SK-N-SH treated with all-trans-retinoic acid at 6 μM for 48 hours (cell line): ENCODE measurements at regions not wholly inside any gene's neighbourhood (a gene's known extent, or its start where the extent isn't known, plus 50 kb on each side); places are given as distances from the start of the nearest gene placed in this dataset.

Source experiments
- ATAC-seq: fragments of 200-7000 bp; cut with Tn5 transposase; 3 replicates; pipeline ENCODE4 v1.9.1; 2020; ENCODE audit warnings: mild to moderate bottlenecking, moderate library complexity
- ARNTL ChIP-seq: fragments of 450-650 bp; formaldehyde crosslinking; IDR thresholded peaks from 2 replicates; pipeline ENCODE4 v1.5.0; 2020; ENCODE audit warnings: low read depth, mild to moderate bottlenecking, moderate library complexity, borderline replicate concordance
- CREB5 ChIP-seq: fragments of 250-450 bp; sonication (Bioruptor Pico); IDR thresholded peaks from 2 replicates; pipeline ENCODE4 v1.5.1; 2020; ENCODE audit warnings: low read depth, mild to moderate bottlenecking, moderate library complexity
- CSDC2 ChIP-seq: fragments of 250-450 bp; sonication (Bioruptor Pico); IDR thresholded peaks from 2 replicates; pipeline ENCODE4 v1.5.0; 2020; ENCODE audit warnings: mild to moderate bottlenecking, moderate library complexity
- CSRNP3 ChIP-seq: fragments of 250-450 bp; sonication (Bioruptor Pico); IDR thresholded peaks from 2 replicates; pipeline ENCODE4 v1.5.1; 2021; ENCODE audit warnings: mild to moderate bottlenecking, moderate library complexity
- ESRRG ChIP-seq: fragments of 250-450 bp; sonication (Bioruptor Pico); IDR thresholded peaks from 2 replicates; pipeline ENCODE4 v1.6.1; 2021; ENCODE audit warnings: mild to moderate bottlenecking
- GLIS3 ChIP-seq: fragments of 250-450 bp; sonication (Bioruptor Pico); IDR thresholded peaks from 2 replicates; pipeline ENCODE4 v1.5.0; 2020; ENCODE audit warnings: mild to moderate bottlenecking, moderate library complexity
- ISL1 ChIP-seq: fragments of 250-450 bp; sonication (Bioruptor Pico); IDR thresholded peaks from 2 replicates; pipeline ENCODE4 v2.1.2; 2022; ENCODE audit warnings: mild to moderate bottlenecking, moderate library complexity
- OSR1 ChIP-seq: fragments of 250-450 bp; sonication (Bioruptor Pico); IDR thresholded peaks from 2 replicates; pipeline ENCODE4 v1.8.0; 2022; ENCODE audit warnings: moderate library complexity, mild to moderate bottlenecking, inconsistent platforms
- PATZ1 ChIP-seq: fragments of 250-450 bp; sonication (Bioruptor Pico); IDR thresholded peaks from 2 replicates; pipeline ENCODE4 v1.8.0; 2020; ENCODE audit warnings: mild to moderate bottlenecking, moderate library complexity, borderline replicate concordance
- POU6F1 ChIP-seq: fragments of 250-450 bp; sonication (Bioruptor Pico); IDR thresholded peaks from 2 replicates; pipeline ENCODE4 v1.8.0; 2021; ENCODE audit warnings: low read depth, mild to moderate bottlenecking, moderate library complexity, borderline replicate concordance
- PPARA ChIP-seq: fragments of 250-450 bp; sonication (Bioruptor Pico); IDR thresholded peaks from 2 replicates; pipeline ENCODE4 v1.5.0; 2020; ENCODE audit warnings: mild to moderate bottlenecking, borderline replicate concordance
- RARB ChIP-seq: fragments of 250-450 bp; sonication (Bioruptor Pico); IDR thresholded peaks from 2 replicates; pipeline ENCODE4 v1.8.0; 2021; ENCODE audit warnings: mild to moderate bottlenecking, moderate library complexity
- SNAI2 ChIP-seq: fragments of 250-450 bp; sonication (Bioruptor Pico); IDR thresholded peaks from 2 replicates; pipeline ENCODE4 v1.5.0; 2020; ENCODE audit warnings: mild to moderate bottlenecking, moderate library complexity
- TCF4 ChIP-seq: fragments of 250-450 bp; sonication (Bioruptor Pico); IDR thresholded peaks from 2 replicates; pipeline ENCODE4 v1.8.0; 2021; ENCODE audit warnings: mild to moderate bottlenecking, moderate library complexity, borderline replicate concordance
- TSHZ2 ChIP-seq: fragments of 250-450 bp; sonication (Bioruptor Pico); IDR thresholded peaks from 2 replicates; pipeline ENCODE4 v1.5.0; 2020; ENCODE audit warnings: mild to moderate bottlenecking, moderate library complexity
- ZC3H10 ChIP-seq: fragments of 250-450 bp; sonication (Bioruptor Pico); IDR thresholded peaks from 2 replicates; pipeline ENCODE4 v1.5.1; 2021; ENCODE audit warnings: mild to moderate bottlenecking, moderate library complexity
- ZFP3 ChIP-seq: fragments of 250-450 bp; sonication (Bioruptor Pico); IDR thresholded peaks from 2 replicates; pipeline ENCODE4 v1.5.0; 2020; ENCODE audit warnings: mild to moderate bottlenecking, moderate library complexity
- ZFP30 ChIP-seq: fragments of 450-650 bp; formaldehyde crosslinking; IDR thresholded peaks from 2 replicates; pipeline ENCODE4 v1.5.0; 2022; ENCODE audit warnings: mild to moderate bottlenecking, moderate library complexity
- ZNF565 ChIP-seq: fragments of 450-650 bp; formaldehyde crosslinking; conservative IDR thresholded peaks from 2 replicates; pipeline ENCODE4 v1.5.0; 2020; ENCODE audit warnings: low read depth, mild to moderate bottlenecking, moderate library complexity
- ZNF70 ChIP-seq: fragments of 450-650 bp; formaldehyde crosslinking; IDR thresholded peaks from 2 replicates; pipeline ENCODE4 v1.5.0; 2020; ENCODE audit warnings: mild to moderate bottlenecking, moderate library complexity
- ZNF8 ChIP-seq: fragments of 450-650 bp; formaldehyde crosslinking; IDR thresholded peaks from 2 replicates; pipeline ENCODE4 v1.5.0; 2020; ENCODE audit warnings: mild to moderate bottlenecking, moderate library complexity

- no peak for ATAC-seq
- TF ChIP-seq ZNF565 (CRISPR knock-in tag), result no peak
- no peak for TF ChIP-seq GLIS3 (CRISPR knock-in tag)
- TF ChIP-seq PPARA (CRISPR knock-in tag), result no peak
- no peak for TF ChIP-seq ZNF8 (CRISPR knock-in tag)
- no peak for TF ChIP-seq RARB (CRISPR knock-in tag)
- TF ChIP-seq TCF4 (CRISPR knock-in tag), result no peak
- no peak for TF ChIP-seq SNAI2 (CRISPR knock-in tag)
- TF ChIP-seq POU6F1 (CRISPR knock-in tag), result no peak
- no peak for TF ChIP-seq CSRNP3 (CRISPR knock-in tag)
- no peak for TF ChIP-seq ARNTL (CRISPR knock-in tag)
- no peak for TF ChIP-seq ZFP30 (CRISPR knock-in tag)
- TF ChIP-seq ZNF70 (CRISPR knock-in tag), result no peak
- no peak for TF ChIP-seq ZC3H10 (CRISPR knock-in tag)
- TF ChIP-seq ZFP3 (CRISPR knock-in tag), result no peak
- no peak for TF ChIP-seq CREB5 (CRISPR knock-in tag)
- no peak for TF ChIP-seq OSR1 (CRISPR knock-in tag)
- TF ChIP-seq PATZ1 (CRISPR knock-in tag), result no peak
- TF ChIP-seq ESRRG (CRISPR knock-in tag), result no peak
These were observed 205.3 kb upstream of the FOXA2 start for GRCh38 chr20:22789676-22790075.

- no peak for ATAC-seq
These were observed 207.0 kb upstream of the FOXA2 start for GRCh38 chr20:22791396-22791795.

More at GRCh38 chr20:22791396-22791795, 207.0 kb upstream of the FOXA2 start:
- no peak for TF ChIP-seq GLIS3 (CRISPR knock-in tag)
- TF ChIP-seq PPARA (CRISPR knock-in tag), result no peak
- TF ChIP-seq TCF4 (CRISPR knock-in tag), result no peak
- no peak for TF ChIP-seq ZNF70 (CRISPR knock-in tag)
- TF ChIP-seq ISL1 (CRISPR knock-in tag), result no peak
- TF ChIP-seq POU6F1 (CRISPR knock-in tag), result no peak
- no peak for TF ChIP-seq ZNF8 (CRISPR knock-in tag)
- TF ChIP-seq ZNF565 (CRISPR knock-in tag), result no peak
- no peak for TF ChIP-seq CSDC2 (CRISPR knock-in tag)
- TF ChIP-seq TSHZ2 (CRISPR knock-in tag), result no peak
- TF ChIP-seq SNAI2 (CRISPR knock-in tag), result no peak
- no peak for TF ChIP-seq ZFP3 (CRISPR knock-in tag)
- TF ChIP-seq, all 23 proteins: peak for 0
